ENCODE measurements at regions not wholly inside any gene's neighbourhood (a gene's known extent, or its start where the extent isn't known, plus 50 kb on each side); places are given as distances from the start of the nearest gene placed in this dataset.

DNA sequence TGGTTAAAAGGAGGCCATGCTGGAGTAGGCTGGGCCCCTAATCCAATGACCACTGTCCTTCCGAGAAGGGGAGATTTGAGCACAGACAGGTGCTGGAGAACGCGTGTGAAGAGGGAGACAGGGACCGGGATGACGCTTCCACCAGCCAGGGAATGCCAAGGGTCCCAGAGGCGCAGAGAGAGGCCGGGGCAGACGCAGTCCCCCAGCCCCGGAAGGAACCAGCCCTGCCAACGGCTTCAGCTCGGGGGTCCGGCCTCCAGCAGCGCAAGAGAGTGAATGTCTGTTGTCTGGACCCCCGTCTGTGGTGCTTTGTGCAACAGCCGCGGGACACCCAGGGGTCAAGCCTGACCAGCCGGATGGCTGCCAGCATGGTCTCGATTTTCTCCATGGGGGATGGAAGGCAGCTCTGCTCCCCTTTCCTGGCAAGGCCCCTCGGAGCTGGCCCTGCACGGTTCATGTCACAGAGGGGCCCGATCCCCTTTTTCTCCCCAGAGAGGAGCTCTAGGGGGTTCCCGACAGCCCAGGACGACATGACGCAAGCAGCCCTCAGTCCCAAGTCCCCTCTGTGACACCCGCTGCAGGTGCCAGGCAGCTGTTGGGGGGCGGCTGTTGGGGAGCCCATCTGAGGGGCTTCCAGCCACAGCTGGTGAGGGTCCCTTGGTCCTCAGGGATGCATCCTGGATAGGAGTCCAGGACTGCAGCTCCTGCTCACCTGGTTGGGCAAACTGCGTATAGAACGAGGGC, 73.5 kb downstream of the SIK1 start:
- TF ChIP-seq RAD21 (conservative IDR thresholded peaks at IDR 0.05 in 1 of 2, IDR thresholded peaks at IDR 0.05 in 1 of 2): no peak
- TF ChIP-seq ELK1 (IDR thresholded peaks at IDR 0.05; ENCODE audit: low read depth, low read length): no peak
- TF ChIP-seq POLR2A (IDR thresholded peaks at IDR 0.05; ENCODE audit: low read length): no peak
- TF ChIP-seq, protein P1, sequence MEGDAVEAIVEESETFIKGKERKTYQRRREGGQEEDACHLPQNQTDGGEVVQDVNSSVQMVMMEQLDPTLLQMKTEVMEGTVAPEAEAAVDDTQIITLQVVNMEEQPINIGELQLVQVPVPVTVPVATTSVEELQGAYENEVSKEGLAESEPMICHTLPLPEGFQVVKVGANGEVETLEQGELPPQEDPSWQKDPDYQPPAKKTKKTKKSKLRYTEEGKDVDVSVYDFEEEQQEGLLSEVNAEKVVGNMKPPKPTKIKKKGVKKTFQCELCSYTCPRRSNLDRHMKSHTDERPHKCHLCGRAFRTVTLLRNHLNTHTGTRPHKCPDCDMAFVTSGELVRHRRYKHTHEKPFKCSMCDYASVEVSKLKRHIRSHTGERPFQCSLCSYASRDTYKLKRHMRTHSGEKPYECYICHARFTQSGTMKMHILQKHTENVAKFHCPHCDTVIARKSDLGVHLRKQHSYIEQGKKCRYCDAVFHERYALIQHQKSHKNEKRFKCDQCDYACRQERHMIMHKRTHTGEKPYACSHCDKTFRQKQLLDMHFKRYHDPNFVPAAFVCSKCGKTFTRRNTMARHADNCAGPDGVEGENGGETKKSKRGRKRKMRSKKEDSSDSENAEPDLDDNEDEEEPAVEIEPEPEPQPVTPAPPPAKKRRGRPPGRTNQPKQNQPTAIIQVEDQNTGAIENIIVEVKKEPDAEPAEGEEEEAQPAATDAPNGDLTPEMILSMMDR (IDR thresholded peaks at IDR 0.05): no peak
- TF ChIP-seq JUN (IDR thresholded peaks at IDR 0.05): no peak
- TF ChIP-seq MAZ (IDR thresholded peaks at IDR 0.05; ENCODE audit: borderline replicate concordance, low read depth, low read length): no peak
- TF ChIP-seq JUNB (IDR thresholded peaks at IDR 0.05): no peak
